ENCODE measurements at regions not wholly inside any gene's neighbourhood (a gene's known extent, or its start where the extent isn't known, plus 50 kb on each side); places are given as distances from the start of the nearest gene placed in this dataset.
"Not testable (repeated sequence)": the region's sequence is repeated elsewhere in the genome, so short reads cannot be mapped to it uniquely, and the experiment has no call there.

DNA sequence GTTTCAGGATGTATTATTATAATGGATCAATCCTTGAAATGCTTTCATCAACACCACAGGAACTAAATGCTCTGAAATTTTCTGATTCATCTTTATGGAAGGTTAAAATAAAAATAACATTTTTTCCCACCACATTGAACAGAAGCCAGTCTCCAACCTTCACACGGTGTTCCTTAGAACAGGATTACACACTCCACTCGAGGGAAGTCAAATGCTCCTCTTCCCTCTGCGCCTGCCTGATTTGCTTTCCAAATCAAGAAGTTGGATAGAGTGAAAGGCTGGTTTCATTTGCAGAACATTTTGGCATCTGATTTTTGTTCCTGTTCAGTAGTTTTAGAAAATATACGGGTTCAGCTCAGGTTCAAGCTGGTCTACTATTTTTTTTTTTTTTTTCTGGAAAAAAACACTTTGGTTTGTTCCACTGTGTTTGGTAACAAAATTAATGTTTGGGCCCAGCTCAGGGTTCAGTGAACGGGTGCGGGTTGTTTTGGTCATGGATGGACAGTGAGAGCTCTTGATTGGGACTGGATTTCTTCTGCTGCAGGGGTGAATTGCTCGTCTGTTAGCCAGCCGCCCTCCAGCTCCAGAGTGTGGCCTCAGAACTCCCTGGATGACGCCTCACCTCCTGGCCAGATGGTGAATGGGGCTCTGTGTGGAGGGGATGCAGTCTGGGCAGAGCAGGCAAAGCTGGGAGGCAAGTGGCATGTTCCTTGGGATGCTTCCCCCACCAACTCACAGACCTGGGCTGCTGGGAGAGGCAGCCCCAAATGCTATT lies 82.4 kb upstream of the STC2 start:
- Histone ChIP-seq H3K4me3 (no peak overlapping the region), H3K4me1 (replicated peaks in 1 of 2) (no peaks in the 10 kb centered on the region), H3K27ac (no peak overlapping the region)
- WGBS, 10 experiments: 13 to 100% (median 70%) methylated on average over 1 to 9 of the region's 9 CpGs; no CpG with 5 or more reads in 2 of the 10 experiments
- in situ Hi-C loops (cut with MboI; ENCODE audit: low pct_unique_long_range_greater_than_20kb in 2 of 9, low sequenced_read_pairs in 9 of 9, unreplicated experiment in 9 of 9): no loop called here
- ATAC-seq (replicated peaks in 6 of 8): no peak

DNA sequence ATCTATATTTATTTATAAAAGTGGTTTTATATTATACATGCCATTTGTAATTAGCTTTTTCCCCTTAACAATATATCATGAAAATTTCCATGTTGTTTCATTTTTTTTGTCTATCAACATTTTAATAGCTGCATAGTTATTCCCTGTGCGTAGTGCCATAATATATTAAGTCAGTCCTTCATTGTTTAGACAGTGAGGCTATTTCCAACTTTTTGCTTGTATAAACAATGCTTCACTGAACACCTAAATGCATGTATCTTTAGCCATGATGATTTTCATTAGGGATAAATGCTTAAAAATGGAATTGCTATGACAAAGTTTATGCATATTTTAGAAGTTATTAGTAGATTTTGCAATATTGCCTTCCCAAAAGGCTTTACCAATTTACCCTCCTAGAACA lies 80.7 kb upstream of the STC2 start:
- no peak for ATAC-seq (replicated peaks in 6 of 8)
- WGBS, 10 experiments: 54 to 100% (median 100%) methylated on average over 1 of the region's 1 CpG; no CpG with 5 or more reads in 1 of the 10 experiments
- H3K4me1 ChIP-seq (replicated peaks in 1 of 2): no peaks in the 10 kb centered on the region
- in situ Hi-C loops (cut with MboI; ENCODE audit: low pct_unique_long_range_greater_than_20kb in 2 of 9, low sequenced_read_pairs in 9 of 9, unreplicated experiment in 9 of 9): no loop called here
- no peak overlapping the region for H3K4me3 ChIP-seq
- no peak overlapping the region for H3K27ac ChIP-seq

DNA sequence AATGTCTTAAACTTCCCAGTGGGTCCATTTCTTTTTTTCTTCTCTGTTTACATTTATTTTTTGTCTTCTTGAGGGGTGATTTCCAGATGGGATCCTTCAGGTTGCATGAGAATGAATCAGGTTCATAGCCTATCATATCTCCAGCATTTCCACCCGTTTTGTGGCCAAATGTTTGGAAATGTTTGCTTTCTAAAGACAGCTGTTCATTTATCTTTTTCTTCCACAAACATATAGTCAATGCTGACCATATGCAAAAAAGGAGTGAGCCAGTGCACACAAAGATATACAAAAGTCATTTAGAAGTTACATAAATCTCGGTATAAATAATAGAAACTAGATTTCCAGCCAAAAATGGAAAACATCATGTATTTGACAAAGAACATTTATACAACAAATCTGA lies 71.6 kb upstream of the STC2 start:
- no peak overlapping the region for H3K27ac ChIP-seq
- 0 to 86% (median 75%) methylated on average over 2 of the region's 2 CpGs for WGBS, 10 experiments
- no peak for ATAC-seq (replicated peaks in 6 of 8)
- no peaks in the 10 kb centered on the region for H3K4me1 ChIP-seq (replicated peaks in 1 of 2)
- no peak overlapping the region for H3K4me3 ChIP-seq
- in situ Hi-C loops (cut with MboI; ENCODE audit: low pct_unique_long_range_greater_than_20kb in 2 of 9, low sequenced_read_pairs in 9 of 9, unreplicated experiment in 9 of 9): no loop called here

DNA sequence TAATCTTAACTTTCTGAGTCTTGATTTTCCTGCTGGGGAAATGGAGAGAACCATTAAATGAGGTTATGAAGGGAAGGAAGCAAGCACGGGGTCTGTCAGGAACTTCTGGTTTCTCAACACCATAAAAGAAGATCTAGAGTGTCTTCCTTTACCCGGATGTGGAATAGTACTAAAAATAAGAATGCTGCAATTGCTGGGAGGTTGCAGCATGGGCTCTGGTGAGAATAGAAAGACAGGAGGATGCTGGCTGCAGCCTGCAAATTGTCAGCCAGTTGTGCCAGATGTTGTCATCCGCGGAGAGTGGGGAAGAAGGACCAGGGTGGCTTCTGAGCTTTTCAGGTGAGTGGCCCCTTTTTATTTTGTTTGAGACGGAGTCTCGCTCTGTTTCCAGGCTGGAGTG lies 69.3 kb upstream of the STC2 start:
- H3K27ac ChIP-seq: no peak overlapping the region
- 17 to 92% (median 67%) methylated on average over 2 to 5 of the region's 6 CpGs; no CpG with 5 or more reads in 4 of the 10 experiments for WGBS, 10 experiments
- H3K4me1 ChIP-seq (replicated peaks in 1 of 2): no peaks in the 10 kb centered on the region
- in situ Hi-C loops (cut with MboI; ENCODE audit: low pct_unique_long_range_greater_than_20kb in 2 of 9, low sequenced_read_pairs in 9 of 9, unreplicated experiment in 9 of 9): no loop called here
- ATAC-seq (replicated peaks in 6 of 8): no peak
- no peak overlapping the region for H3K4me3 ChIP-seq

DNA sequence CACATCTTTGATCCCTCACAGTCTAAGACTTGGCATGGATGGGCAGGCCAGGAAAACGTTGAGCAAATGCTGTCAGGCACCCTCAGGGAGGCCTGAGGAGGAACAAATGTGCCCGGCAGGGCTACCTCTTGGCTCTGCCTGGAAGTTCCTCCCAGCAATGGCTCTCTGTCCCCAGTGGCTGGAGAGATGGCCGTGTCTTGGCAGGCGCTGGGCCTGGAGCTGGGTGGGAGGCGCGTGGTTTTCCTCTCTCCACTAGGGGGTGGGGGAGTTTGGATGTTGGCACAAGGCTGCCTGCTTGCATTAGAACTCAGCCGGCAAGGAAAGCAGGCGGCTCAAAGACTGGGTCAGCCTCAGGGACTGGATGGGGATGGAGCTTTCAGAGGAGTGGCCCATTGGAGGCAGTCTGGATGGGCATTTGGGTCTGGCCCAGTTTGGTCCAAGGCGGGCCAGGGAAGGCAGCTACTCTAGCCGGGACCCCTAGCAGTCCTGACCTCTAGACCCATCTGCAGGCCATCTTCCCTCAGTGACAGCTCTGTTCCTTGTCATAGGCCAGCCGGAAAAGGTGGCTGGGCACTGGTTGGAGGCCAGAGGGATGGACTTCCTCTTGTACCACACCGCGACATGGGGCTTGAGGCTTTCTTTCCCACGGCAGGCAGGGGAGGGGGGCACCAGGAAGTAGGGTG lies 68.2 kb upstream of the STC2 start:
- H3K4me3 ChIP-seq: no peak overlapping the region
- WGBS, 10 experiments: 60 to 89% (median 82%) methylated on average over 1 to 7 of the region's 14 CpGs; no CpG with 5 or more reads in 6 of the 10 experiments
- peak in 1 of 8 experiments; percentile 66 for ATAC-seq (replicated peaks in 6 of 8)
- no peak overlapping the region for H3K27ac ChIP-seq
- in situ Hi-C loops (cut with MboI; ENCODE audit: low pct_unique_long_range_greater_than_20kb in 2 of 9, low sequenced_read_pairs in 9 of 9, unreplicated experiment in 9 of 9): no loop called here
- H3K4me1 ChIP-seq (replicated peaks in 1 of 2): no peaks in the 10 kb centered on the region

DNA sequence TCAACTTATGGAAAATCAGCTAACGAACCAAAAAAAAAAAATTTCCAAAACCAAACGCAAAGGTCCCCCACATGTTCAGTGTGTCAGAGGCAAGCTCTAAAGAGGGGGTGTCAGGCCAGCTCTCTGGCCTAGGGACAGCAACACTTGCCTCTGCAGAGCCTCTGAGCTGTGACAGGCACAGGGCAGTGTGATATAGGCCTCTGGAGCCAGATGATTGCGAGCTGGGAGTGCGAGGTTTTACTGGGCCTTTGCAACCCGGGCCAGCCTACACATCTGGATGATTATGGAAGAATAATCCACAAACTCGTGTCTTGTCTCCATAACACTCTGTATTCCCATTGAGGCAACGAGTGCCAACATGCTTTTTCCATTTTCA lies 67.7 kb upstream of the STC2 start:
- no peak overlapping the region for H3K27ac ChIP-seq
- WGBS, 10 experiments: 0 to 92% (median 58%) methylated on average over 1 to 5 of the region's 7 CpGs; no CpG with 5 or more reads in 2 of the 10 experiments
- in situ Hi-C loops (cut with MboI; ENCODE audit: low pct_unique_long_range_greater_than_20kb in 2 of 9, low sequenced_read_pairs in 9 of 9, unreplicated experiment in 9 of 9): no loop called here
- no peaks in the 10 kb centered on the region for H3K4me1 ChIP-seq (replicated peaks in 1 of 2)
- ATAC-seq (replicated peaks in 6 of 8): no peak
- no peak overlapping the region for H3K4me3 ChIP-seq

DNA sequence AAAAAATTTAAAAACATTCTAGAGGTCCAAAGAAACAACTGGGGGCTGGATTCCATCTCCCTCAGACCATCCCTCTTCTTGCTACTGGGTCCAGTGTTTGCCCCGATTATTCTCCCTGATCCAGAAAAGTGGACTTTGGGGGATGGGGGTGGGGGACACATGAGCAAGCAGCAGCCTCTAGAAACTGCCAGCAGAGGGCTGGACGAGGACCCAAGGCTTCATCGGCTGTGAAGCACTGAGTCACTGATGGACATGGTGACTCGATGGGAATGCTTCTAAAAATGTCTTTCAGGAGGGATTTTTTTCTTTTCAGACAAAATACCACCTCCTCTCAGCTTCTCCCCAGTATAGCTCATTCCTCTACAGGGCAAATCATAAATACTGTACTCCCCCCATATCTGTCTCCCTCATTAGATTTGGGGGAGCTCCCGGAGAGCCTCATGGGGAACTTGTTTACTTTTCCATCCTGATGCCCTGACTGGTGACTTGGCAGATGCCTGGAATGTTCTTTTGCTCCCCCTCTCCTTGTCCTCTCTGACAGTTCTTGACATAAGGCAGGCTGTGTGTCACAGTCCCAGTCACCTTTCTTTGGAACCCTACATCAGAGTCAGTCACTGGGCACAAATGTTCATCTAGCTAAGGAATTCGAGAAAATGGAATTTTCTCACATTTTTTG lies 67.2 kb upstream of the STC2 start:
- in situ Hi-C loops (cut with MboI; ENCODE audit: low pct_unique_long_range_greater_than_20kb in 2 of 9, low sequenced_read_pairs in 9 of 9, unreplicated experiment in 9 of 9): no loop called here
- no peak overlapping the region for H3K27ac ChIP-seq
- no peak for ATAC-seq (replicated peaks in 6 of 8)
- WGBS, 10 experiments: 43 to 83% (median 68%) methylated on average over 1 to 6 of the region's 6 CpGs; no CpG with 5 or more reads in 5 of the 10 experiments
- no peaks in the 10 kb centered on the region for H3K4me1 ChIP-seq (replicated peaks in 1 of 2)
- no peak overlapping the region for H3K4me3 ChIP-seq

DNA sequence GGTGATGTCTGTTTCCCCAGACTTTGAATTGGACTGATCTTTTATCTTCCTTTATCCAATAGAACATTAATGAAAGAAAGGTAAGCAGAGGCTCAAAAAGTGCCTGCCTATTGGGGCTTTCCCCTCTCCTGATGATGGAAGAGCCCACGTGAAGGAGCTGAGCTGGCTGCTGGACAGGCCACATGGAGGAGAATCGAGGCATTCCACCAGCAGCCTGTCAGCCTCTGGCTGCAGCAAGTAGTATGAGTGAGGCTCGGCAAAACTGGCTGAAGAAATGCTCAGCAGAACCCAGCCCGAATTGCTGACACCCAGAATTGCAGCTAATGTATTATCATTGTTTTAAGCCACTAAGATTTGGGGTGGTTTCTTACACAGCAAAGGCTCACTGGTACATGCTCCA lies 66.5 kb upstream of the STC2 start:
- no peak for ATAC-seq (replicated peaks in 6 of 8)
- H3K4me1 ChIP-seq (replicated peaks in 1 of 2): no peaks in the 10 kb centered on the region
- no peak overlapping the region for H3K4me3 ChIP-seq
- in situ Hi-C loops (cut with MboI; ENCODE audit: low pct_unique_long_range_greater_than_20kb in 2 of 9, low sequenced_read_pairs in 9 of 9, unreplicated experiment in 9 of 9): no loop called here
- WGBS, 10 experiments: 0 to 64% (median 28%) methylated on average over 1 to 3 of the region's 4 CpGs; no CpG with 5 or more reads in 4 of the 10 experiments
- no peak overlapping the region for H3K27ac ChIP-seq

DNA sequence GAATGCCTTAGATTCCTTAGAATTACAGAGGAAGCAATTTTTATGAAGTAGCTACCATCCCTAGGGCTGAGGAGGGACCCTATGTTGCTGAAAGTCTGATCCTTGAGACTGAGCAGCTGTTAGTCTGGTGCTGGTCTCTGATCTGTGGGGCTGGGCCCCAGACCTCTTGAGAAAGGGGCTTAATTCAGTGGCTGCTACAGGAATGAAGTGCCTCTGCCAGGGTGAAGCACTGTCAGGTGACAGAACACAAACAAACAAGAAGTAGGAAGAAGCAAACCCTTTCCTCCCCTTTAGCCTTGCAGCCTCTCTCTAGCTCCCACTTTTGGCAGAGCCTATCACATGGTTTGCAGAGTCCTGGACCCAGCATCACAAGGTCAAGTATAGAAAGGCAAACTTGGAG lies 64.0 kb upstream of the STC2 start:
- in situ Hi-C loops (cut with MboI; ENCODE audit: low pct_unique_long_range_greater_than_20kb in 2 of 9, low sequenced_read_pairs in 9 of 9, unreplicated experiment in 9 of 9): no loop called here
- Histone ChIP-seq H3K27ac (no peak overlapping the region), H3K4me1 (replicated peaks in 1 of 2) (no peaks in the 10 kb centered on the region), H3K4me3 (no peak overlapping the region)
- ATAC-seq (replicated peaks in 6 of 8): no peak

DNA sequence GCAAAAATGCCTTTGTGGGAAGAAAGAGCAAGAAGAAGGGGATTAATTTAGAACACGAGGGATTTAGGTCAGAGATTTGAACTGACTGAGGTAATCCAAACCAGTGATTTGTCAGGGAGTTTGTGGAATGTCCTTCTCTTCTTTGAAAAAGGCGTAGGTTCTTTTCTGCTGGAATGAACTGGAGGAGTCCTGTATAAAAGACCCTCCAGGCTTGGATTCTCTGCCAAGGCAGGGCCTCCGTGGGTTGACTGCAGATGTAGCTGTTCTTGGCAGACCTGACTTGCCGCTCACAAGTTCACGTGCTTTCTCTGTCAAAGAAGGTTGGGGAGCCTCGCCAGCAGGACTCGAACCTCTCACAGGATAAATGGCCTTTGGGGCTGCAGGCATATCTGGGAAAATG lies 62.8 kb upstream of the STC2 start:
- no peak for ATAC-seq (replicated peaks in 6 of 8)
- Histone ChIP-seq H3K4me1 (replicated peaks in 1 of 2) (no peaks in the 10 kb centered on the region), H3K4me3 (no peak overlapping the region), H3K27ac (no peak overlapping the region)
- 26 to 100% (median 70%) methylated on average over 1 to 7 of the region's 7 CpGs; no CpG with 5 or more reads in 1 of the 10 experiments for WGBS, 10 experiments
- in situ Hi-C loops (cut with MboI; ENCODE audit: low pct_unique_long_range_greater_than_20kb in 2 of 9, low sequenced_read_pairs in 9 of 9, unreplicated experiment in 9 of 9): no loop called here

DNA sequence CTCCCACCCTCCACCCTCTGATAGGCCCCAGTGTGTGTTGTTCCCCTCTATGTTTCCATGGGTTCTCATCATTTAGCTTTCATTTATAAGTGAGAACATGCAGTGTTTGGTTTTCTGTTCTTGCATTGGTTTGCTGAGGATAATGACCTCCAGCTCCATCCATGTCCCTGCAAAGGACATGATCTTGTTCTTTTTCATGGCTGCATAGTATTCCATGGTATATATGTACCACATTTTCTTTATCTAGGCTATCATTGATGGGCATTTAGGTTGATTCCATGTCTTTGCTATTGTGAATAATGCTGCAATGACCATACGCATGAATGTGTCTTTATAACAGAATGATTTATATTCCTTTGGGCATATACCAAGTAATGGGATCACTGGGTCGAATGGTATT lies 59.1 kb upstream of the STC2 start:
- H3K27ac ChIP-seq; ATAC-seq (replicated peaks in 6 of 8); H3K4me1 ChIP-seq (replicated peaks in 1 of 2); in situ Hi-C loops (cut with MboI; ENCODE audit: low pct_unique_long_range_greater_than_20kb in 2 of 9, low sequenced_read_pairs in 9 of 9, unreplicated experiment in 9 of 9); H3K4me3 ChIP-seq: not testable (repeated sequence)
- WGBS, 10 experiments: 20 to 100% (median 86%) methylated on average over 1 to 2 of the region's 2 CpGs; no CpG with 5 or more reads in 1 of the 10 experiments

DNA sequence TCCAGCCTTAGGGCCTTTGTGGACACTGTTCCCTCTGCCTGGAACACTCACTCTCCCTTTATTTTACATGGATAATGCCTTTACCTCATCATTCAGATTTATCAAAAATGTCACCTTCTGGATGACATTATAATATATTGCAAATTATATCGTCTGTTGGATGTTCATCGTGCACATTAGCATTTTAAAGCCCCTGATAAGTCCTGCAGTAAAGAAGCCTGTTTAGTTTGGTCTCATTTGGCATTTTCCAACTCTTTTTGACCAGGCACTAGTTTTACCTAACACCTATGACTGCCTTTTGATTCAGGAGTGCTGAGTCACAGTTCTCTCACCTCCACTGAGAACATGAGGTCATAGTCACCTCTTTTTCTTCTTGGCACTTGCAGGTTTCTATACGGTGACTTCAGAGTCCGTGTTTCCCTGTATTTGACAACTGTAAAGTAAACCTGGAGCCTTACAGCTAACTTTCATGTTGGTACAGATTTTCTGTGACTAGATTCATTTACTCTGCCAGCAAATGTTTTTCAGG lies 57.7 kb upstream of the STC2 start:
- ATAC-seq (replicated peaks in 6 of 8): no peak
- H3K27ac ChIP-seq: no peak overlapping the region
- WGBS, 10 experiments: 68 to 100% (median 82%) methylated on average over 1 to 4 of the region's 4 CpGs; no CpG with 5 or more reads in 2 of the 10 experiments
- in situ Hi-C loops (cut with MboI; ENCODE audit: low pct_unique_long_range_greater_than_20kb in 2 of 9, low sequenced_read_pairs in 9 of 9, unreplicated experiment in 9 of 9): no loop called here
- H3K4me1 ChIP-seq (replicated peaks in 1 of 2): no peaks in the 10 kb centered on the region
- H3K4me3 ChIP-seq: no peak overlapping the region

DNA sequence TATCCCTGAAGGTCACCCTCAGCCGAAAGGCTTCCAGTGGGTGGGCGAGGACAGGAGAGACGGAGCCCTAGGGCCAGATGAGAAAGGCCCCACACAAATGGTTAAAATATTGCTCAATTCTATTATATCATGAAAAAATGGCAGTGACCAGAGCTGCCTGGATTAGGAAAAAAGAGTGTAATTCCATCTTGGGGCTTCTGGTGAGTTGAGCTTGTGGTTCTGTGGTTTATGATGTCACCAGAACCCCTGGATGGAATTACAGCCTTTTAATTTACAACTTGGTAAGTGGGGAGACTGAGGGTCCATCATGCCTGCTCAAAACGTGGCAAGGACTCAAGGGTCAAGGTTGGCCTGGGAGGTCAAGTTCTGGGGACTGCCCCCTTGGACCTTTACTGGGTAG lies 55.5 kb upstream of the STC2 start:
- ATAC-seq (replicated peaks in 6 of 8): no peak
- Histone ChIP-seq H3K4me3 (no peak overlapping the region), H3K27ac (no peak overlapping the region), H3K4me1 (replicated peaks in 1 of 2) (no peaks in the 10 kb centered on the region)
- 9 to 88% (median 59%) methylated on average over 1 to 4 of the region's 4 CpGs; no CpG with 5 or more reads in 4 of the 10 experiments for whole genome bisulfite sequencing, 10 experiments
- in situ Hi-C loops (cut with MboI; ENCODE audit: low pct_unique_long_range_greater_than_20kb in 2 of 9, low sequenced_read_pairs in 9 of 9, unreplicated experiment in 9 of 9): no loop called here
